HG03565 (cell line): ENCODE measurements at regions not wholly inside any gene's neighbourhood (a gene's known extent, or its start where the extent isn't known, plus 50 kb on each side); places are given as distances from the start of the nearest gene placed in this dataset.

Experiments
- ATAC-seq: cut with Tn5 transposase; IDR thresholded peaks from one replicate; pipeline ENCODE4 v1.9.1; 2021; ENCODE audit warnings: mild to moderate bottlenecking, moderate library complexity; ENCODE audit not compliant: unreplicated experiment

DNA sequence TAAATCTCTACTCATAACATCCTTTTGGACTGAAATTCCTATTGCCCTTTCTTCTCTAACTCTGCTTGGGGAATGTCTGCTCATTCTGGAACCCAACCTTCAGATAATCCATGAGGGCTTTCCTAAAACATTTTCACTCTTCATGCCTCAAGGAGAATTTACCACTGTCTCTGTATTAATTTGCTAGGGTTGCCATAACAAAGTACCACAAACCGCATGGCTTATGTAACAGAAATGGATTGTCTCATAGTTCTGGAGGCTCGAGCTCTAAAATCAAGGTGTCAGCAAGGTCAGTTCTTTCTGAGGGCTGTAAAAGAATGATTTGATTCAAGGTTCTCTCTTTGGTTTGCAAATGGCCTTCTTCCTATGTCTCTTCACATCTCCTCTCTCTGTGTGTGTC lies 209.7 kb downstream of the LACC1 start:
- ATAC-seq, result no peak

DNA sequence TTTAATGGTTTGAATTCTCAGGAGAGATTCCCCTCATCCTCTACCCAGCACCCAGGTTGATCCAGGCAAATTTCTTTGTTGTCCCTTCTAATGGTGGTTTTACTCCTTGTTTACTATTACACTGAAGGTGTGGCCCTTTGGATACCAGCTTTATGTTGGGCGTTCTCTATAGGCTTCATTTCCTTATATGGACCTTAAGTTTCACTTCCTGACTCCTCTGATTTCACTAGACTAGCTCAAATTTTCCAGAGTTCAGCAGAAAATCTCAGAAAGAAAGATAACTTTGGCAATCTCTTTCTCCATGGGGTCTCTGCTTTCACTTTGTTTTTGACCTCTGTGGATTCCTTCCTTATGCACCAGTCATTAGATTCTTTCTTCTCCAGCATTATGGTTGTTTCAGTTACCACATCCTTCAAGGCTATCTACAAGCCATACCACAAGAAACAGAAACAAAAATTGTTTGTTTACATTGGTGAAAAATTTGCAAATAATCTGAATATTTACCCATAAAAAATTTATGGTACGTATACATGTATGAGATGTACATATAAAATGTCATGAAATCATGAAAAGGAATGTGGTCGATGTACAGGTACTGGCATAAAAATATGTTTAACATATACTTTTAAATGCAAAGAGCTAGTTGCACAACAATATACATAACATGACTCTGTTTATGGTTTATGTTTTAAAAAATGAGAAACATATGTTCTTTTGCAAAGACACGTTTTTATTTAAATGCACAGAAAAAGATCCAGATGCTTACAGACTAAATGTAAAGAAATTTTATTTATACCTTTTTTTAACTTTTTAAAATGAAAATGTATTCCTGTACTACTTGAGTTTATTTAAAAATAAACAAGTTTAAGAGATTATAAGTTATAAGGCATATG lies 212.6 kb downstream of the LACC1 start:
- no peak for ATAC-seq

DNA sequence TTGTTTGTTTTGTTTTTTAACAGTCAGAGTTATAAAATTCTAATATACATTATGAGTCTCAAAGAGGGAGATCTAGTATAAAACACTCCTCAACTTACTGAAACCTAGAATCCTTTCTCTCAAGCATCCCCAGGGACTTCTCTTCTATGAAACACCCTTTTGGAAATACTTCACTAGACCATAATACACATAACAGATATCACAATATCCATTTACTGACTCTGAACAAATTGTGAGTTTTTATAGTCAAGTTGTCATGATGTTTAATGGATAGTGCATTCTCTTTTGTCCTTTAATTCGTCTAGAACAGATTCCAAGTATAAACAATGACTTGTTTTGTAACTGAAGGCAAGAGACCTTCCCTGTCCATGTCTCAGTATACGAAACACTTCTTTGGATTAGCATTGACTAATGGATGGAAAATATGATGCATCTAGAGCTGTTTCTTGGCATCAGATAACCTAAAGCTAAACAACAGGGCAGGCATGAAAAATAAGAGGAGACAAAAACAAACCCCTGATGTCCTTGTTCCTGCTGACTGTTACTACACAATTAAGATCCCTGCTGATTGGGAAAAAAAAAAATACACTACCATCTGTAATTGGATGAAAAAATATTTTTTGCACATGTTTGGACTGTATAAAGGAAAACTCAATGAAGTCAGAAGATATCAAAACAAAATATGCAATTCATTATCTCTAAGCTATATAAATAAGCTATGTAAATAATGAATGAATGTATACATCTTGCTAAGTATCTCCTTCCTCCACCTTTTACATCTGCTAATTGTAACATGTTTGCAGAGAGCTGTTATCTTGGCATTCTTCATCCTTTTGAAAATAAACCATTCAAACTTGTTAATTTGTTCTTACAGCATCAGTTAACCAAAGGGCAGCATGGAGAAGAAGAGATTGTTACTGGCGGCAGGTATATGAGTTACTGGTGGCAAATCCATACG lies 214.2 kb downstream of the LACC1 start:
- no peak for ATAC-seq

DNA sequence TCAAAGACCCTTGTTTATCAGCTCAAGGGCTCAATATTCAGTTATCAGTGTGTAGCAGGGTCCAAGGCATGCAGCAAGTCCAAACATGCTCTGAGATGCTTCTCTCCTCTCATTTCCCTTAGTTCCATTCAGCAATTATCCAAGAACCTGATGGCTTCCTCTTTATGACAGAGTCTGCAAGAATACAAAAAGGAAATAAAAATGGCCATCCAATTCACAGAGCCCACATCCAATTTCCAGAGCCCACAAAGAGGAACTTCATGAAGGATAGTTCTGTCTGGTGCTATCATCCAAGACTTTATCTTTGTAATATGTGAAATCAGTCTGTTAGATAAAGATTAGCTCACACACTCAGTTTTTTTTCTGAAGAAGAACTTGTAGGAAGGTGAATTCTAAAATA lies 217.2 kb downstream of the LACC1 start:
- ATAC-seq, result no peak

DNA sequence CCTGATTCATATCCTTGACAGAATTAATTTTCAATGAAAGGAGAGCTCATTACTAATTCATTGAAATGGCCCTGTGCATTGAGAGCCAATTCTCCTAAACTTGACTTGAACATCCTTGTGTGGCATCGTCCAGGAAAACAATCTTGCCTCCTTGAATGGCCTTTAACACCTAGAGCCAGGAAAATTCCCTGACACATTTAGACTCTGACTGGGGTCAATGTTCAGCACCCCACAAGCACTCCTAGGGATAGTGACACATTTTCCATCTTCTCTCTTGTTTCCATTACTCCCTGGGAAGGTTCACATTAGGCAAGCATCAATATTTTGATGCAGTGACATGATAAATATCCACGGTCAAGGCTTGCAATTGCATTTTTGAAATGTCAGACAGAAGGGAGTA lies 218.9 kb downstream of the LACC1 start:
- ATAC-seq, result no peak

DNA sequence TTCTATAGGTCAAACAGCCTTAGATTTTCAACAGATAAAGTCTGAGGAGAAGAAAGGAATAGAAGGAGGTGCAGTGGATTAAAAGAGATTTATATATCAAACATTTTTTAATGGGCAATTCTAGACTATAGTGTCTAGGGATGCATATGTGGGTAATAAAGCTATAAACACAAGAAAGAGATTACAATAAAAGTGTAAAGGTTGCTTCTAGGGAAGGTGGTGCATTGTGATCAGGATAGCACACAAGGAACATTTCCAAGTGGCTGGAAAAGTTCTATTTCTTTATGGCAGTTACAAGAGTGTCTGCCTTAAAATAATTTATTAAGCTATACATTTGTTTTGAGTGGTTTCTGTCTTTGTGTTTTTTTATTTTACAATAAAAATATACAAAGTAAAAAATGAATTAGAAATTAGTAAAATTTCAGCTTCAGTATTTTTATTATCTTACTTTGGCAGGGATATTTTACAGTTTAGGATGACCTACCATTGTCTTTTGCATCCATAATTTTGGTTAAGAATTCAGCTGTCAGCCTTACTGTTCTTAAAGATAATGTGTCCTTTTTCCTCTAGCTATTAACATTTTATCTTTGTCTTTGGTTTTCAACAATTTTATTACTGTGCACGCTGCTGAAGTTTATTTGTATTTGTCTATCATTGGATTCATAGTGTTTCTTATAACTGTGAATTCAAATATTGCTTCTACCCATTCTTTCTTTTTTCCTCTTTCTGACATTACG lies 221.8 kb downstream of the LACC1 start:
- no peak for ATAC-seq

DNA sequence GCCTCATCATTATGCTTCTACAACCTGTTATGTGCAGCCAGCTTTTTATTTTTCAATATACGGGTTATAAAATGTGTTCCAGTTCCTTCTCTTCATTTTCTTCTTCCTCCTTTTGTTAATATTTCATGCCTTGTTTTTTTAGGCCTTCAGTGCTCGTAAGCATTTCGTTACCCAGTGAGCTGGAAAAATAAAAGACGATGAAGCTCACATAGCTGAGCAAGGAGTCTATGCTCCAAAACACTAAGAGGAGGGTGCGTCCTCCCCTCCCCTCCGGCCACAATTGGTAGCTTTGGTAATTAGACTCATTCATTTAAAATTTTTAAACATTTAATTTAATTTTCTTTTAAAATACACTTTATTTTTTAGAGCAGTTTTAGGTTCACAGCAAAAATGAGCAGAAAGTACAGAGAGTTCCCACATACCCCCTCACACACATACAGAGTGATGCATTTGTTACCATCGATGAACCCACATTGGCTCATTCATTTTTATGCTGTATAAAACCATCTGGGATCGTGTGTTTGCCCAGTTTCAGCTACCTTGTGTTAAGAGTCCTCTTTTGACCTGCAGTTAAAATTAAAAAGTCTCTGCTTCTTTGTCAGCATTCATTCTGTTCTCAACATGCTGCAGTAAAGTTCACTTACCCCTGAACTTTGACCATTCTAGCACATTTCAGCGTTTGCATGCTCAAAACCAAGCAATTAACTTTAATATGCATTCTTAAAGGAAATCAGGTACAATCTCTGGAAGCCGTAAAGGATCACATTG lies 223.9 kb downstream of the LACC1 start:
- ATAC-seq, result no peak

DNA sequence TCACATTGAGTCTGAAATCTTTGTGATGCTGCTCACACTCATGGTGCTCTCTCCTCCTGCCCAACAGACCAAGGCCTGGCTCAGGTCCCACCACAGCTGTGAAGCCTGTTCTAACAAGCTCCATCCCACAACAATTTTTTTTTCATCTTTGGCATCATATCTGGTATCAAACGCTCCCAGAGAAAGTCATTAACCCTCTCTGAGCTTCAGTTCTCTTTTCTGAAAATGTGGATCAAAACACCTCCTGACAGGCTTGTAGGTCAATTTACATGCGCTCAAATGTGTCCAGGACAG lies 224.4 kb downstream of the LACC1 start:
- no peak for ATAC-seq

DNA sequence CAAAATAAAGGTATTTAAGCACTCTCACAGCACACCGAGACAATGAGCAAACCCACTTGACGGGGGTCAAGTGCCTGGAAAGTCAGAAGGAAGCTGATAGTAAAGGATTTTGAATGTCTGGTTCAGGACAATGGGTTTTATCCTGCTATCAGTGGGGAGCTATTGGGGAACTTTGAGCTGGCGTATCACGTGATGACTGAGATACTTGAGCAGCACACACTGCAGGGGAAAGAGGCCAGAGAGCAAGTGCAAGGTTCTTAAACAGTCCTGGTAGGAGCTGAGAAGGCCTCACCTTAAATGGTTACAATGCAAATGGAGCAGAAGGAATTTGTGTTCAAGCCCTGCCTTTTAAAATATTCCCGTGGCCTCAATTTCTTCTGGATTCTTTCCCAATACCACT lies 225.3 kb downstream of the LACC1 start:
- ATAC-seq, result no peak

DNA sequence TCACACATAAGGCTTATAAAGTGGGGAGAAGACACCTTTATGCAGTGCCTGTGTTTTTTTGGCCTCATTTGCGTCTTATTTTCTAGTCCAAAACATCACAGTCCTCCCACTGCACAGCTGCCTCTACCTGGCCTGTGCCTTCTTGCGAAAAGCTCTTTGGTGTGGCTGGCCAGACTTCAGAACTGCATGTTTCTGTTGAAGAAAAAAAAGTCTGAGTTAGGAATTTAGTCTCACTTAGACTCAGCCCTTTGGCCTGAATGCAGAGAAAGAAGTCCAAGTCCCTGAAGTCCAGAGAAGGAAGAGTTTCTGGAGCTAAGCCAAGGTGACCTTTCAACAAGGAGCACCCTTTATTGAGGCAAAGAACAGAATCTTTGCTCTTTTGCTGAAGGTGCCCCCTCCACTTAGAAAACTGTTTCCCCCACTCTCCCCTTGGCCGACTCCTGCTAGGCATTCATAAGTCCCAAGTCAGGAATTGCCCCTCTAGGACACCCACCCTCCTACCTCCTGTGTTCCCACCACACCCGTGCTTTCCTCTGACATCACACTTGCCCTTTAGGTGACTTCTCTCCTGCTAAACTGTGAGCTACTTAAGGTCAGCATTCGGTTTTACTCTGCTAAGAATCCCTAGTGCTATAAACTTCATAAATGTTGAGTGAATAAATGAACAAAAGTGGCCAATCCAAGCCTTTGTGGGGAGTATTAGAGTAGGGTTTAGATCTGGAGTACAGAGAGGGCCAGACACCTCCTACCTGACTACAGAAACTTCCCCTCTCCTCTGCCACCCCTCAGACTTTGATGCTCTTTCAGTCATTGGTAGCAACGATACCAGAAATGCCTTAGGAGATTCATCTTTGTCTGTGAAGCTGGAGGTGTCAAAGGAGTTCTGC lies 226.8 kb downstream of the LACC1 start:
- no peak for ATAC-seq

DNA sequence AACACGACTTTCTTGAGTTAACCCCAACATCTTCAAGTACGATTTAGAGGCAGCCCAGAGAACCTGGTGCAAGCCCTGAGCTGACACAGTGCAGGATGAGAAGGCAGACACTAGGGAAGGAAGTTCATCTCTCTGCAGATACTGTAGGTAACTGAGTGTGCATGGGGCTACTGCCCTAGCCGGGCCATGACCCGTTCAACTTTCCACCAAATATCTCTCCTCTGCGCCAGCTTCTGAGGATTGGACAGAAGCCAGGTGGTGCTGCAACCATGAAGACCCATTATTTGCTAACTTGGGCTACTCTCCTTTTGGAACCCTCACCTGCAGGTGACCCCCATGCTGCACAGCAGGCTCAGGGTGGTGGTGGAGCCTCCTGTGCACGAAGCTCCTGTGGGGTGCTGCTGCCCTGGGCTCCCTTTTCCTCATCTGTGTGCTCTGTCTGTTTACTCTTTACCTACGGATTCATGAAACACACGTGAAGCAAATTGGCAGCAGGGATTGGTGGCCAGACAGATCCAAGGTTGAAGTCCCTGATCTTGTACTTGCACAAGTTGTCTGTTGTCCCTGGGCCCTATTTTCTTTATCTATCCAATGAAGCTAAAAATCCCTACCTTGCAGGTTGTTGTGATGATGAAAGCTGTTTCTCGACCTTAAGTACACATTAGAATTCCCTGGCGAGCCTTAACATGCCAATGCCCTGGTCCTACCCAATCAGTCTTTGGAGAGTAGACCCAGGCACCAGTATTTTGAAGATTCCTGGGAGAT lies 227.8 kb downstream of the LACC1 start:
- no peak for ATAC-seq

DNA sequence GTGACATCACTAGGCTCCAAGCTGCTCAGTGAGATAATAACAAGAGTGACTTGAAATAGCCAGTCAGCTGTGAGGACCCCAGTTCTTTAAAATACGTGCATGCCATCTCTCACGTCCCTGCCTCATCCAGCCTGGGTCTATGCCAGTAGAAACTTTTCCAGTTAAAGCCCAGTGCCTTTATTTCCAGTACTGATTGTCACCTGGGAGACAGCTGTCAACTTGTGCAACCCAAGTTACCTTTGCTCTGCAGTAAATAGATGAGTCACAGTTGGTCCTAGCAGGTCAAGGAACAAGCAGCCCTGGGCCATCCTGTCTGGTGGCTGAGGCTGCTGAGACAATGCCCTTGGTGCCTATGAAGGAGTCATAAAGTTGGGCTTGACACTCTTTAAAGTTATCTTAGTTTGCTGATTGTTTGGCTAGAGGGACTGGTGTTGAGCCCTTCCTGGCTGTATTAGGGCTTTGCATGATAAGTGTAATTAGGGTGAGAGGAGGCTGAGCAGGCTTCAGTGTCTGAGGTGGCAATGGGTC lies 228.7 kb downstream of the LACC1 start:
- no peak for ATAC-seq

DNA sequence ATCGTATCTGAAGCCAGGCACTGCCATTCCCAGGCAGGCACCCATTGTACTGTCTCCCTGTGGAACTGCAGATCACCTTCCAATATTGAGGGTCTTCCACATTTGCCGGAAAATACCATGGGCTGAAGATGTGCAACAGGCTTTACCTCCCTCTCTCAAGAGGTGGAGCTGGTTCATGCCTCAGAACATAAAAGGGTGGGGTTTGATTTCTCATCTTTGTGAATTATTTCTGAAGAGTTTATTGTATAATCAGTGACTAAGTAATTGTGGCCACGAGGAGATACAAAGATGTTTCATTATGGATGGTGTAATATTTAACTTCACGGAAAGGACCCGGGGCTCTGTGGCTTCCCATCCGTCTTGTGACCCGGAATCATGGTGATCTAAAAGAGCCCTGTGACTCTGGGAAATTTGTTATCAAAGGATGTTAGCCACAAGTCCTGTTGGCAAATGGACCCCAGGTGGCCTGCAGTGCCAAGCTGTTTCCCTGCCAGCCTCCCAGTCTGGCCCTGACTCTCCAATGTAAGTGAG lies 230.5 kb downstream of the LACC1 start:
- ATAC-seq, result no peak

DNA sequence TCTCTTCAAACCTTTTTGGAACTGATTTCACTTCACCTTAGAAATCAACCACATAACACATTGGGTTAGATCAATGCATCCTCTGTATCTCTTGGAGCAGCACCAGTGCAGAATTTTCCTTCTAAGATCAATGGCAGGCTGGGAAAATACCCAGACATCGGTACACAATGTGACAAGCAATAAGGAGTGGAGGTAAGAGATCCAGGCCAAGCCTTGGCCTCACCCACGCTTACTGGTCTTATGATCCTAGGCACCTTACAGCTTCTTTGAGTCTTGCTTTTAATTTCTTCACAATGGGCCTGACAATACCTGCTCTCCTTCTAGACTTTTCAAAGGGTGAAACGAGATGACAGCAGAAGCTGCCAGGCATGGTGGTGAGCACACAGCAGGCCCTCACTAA lies 232.0 kb downstream of the LACC1 start:
- no peak for ATAC-seq

DNA sequence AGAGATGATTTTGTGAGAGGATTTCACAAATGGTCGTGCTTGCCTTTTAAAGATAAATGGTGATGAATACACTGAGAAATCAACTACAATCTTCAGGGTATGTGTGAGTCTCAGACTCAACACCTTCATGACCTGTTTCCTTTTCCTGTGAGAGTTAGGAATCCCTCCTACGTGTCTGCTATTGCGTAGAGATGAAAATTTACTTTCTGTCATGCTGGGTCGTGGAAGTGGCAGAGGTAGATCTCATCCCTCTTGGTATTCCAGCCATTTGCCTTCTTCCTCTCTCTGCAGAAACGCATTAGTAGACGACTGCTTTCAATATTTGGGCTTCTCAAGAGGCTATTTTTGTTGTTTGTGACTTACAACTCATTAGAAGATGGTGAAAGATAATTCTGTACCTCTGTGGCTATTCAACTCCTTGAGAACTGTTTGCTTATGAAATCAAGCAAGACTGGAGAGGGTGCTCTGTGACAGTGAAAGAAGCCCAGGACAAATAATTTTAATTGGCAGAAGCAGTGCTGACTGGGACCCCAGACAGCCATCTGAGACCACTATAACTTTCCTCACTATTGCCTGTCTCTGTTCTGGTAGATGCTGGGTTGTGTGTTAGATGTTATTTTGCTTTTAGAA lies 233.1 kb downstream of the LACC1 start:
- ATAC-seq, result no peak

DNA sequence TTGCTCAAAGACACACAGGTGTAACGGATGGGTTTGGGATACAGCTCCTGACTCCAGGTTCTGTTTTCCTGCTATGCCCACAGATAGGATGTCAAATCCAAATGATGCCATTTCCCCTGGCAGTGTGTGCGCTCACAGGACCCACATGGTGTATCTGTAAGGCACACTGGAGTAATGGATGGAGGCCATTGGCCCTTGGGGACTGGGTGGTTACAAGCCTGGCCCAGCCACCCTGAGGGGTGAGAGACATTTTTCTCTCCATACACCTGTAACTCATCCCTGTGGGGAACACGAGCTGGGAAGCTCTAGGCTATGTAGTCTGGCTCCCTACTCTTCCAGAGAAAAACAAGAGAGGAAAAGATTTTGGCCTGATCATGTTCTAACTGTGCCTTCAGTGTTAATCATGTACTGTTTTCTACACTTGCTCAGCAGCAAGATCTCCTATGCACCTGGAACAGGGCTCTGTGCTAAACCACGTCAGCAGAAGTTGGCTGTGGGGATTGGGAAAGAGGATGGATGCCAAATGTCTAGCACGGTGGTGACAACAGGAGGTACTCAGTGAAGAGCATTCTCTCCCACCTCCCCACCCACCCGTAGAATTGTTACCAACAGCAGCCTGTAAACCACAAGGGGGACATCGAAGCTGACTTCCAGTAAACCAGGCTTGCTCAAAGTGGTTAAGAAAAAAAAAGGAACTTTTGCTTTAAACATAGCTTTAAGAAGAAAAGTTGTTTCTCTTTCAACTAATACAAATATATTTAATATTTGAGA lies 237.0 kb downstream of the LACC1 start:
- no peak for ATAC-seq

DNA sequence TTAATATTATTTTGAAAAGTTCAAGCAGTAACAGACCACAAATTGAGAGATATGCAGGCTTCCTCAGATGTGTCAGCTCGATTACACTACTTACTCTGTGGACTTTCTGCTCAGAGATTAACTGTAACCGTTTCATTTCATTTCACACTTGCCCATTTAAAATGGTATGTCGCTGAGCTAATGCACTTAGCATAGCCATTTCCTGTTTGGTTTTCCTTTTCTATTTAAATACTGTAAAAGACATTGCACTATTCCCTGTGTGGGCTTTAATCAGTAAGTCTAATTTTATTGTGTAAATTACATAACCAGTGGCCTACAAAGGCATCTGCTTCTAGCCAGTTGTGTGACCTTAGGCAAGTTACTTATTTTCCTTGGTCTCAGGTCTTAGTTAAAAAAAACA lies 237.6 kb downstream of the LACC1 start:
- ATAC-seq, result no peak
